ENCODE measurements at regions not wholly inside any gene's neighbourhood (a gene's known extent, or its start where the extent isn't known, plus 50 kb on each side); places are given as distances from the start of the nearest gene placed in this dataset.
"Not testable (repeated sequence)": the region's sequence is repeated elsewhere in the genome, so short reads cannot be mapped to it uniquely, and the experiment has no call there.

GRCh38 chr11:29224739-29225384 lies 792.0 kb downstream of the KCNA4 start:
- DNase-seq = no peak
- POLR2A ChIA-PET = no interaction called here
- no peak overlapping the region for H3K4me3 Mint-ChIP-seq
- no peaks in the 10 kb centered on the region for H3K4me1 Mint-ChIP-seq (ENCODE audit: low read depth)
- H3K27ac Mint-ChIP-seq = no peak overlapping the region
- peaks cover 50% of the 10 kb centered on the region for H3K9me3 Mint-ChIP-seq
- CTCF ChIA-PET = no interaction called here
- intact Hi-C loops (cut with micrococcal nuclease) = no loop called here
- no peaks in the 10 kb centered on the region for H3K27me3 Mint-ChIP-seq
- H3K36me3 Mint-ChIP-seq = no peaks in the 10 kb centered on the region

- POLR2A ChIA-PET; CTCF ChIA-PET; H3K4me3 Mint-ChIP-seq; H3K27ac Mint-ChIP-seq; H3K27me3 Mint-ChIP-seq; H3K4me1 Mint-ChIP-seq (ENCODE audit: low read depth); intact Hi-C loops (cut with micrococcal nuclease); H3K36me3 Mint-ChIP-seq; DNase-seq: not testable (repeated sequence)
- H3K9me3 Mint-ChIP-seq = peaks cover 50% of the 10 kb centered on the region
Observed at GRCh38 chr11:29219531-29219930, 797.3 kb downstream of the KCNA4 start.

- no peak overlapping the region for H3K4me3 Mint-ChIP-seq
- no peak overlapping the region for H3K27ac Mint-ChIP-seq
- CTCF ChIA-PET = no interaction called here
- no peaks in the 10 kb centered on the region for H3K36me3 Mint-ChIP-seq
- POLR2A ChIA-PET = no interaction called here
- peaks cover 44% of the 10 kb centered on the region for H3K9me3 Mint-ChIP-seq
- intact Hi-C loops (cut with micrococcal nuclease) = no loop called here
- no peak for DNase-seq
- H3K4me1 Mint-ChIP-seq (ENCODE audit: low read depth) = no peaks in the 10 kb centered on the region
- no peaks in the 10 kb centered on the region for H3K27me3 Mint-ChIP-seq
Observed at GRCh38 chr11:29217901-29218300, 798.9 kb downstream of the KCNA4 start.

- no peaks in the 10 kb centered on the region for H3K4me1 Mint-ChIP-seq (ENCODE audit: low read depth)
- intact Hi-C loops (cut with micrococcal nuclease) = no loop called here
- no peak overlapping the region for H3K4me3 Mint-ChIP-seq
- ChIA-PET CTCF (no interaction called here), POLR2A (no interaction called here)
- peaks cover 19% of the 10 kb centered on the region for H3K9me3 Mint-ChIP-seq
- no peak for DNase-seq
- H3K27me3 Mint-ChIP-seq = no peaks in the 10 kb centered on the region
- no peaks in the 10 kb centered on the region for H3K36me3 Mint-ChIP-seq
- H3K27ac Mint-ChIP-seq = no peak overlapping the region
Observed at GRCh38 chr11:29214833-29215232, 802.0 kb downstream of the KCNA4 start.

- Mint-ChIP-seq H3K9me3 (peaks cover 6% of the 10 kb centered on the region), H3K27ac (no peak overlapping the region), H3K36me3 (no peaks in the 10 kb centered on the region), H3K4me3 (no peak overlapping the region), H3K27me3 (no peaks in the 10 kb centered on the region), H3K4me1 (ENCODE audit: low read depth) (no peaks in the 10 kb centered on the region)
- ChIA-PET CTCF (no interaction called here), POLR2A (no interaction called here)
- intact Hi-C loops (cut with micrococcal nuclease) = no loop called here
- DNase-seq = no peak
Observed at GRCh38 chr11:29211202-29211601, 805.6 kb downstream of the KCNA4 start.

GRCh38 chr11:29210426-29210825 lies 806.4 kb downstream of the KCNA4 start:
- POLR2A ChIA-PET = no interaction called here
- Mint-ChIP-seq H3K27ac (no peak overlapping the region), H3K4me1 (ENCODE audit: low read depth) (no peaks in the 10 kb centered on the region), H3K36me3 (no peaks in the 10 kb centered on the region), H3K27me3 (no peaks in the 10 kb centered on the region), H3K9me3 (peaks cover 8% of the 10 kb centered on the region), H3K4me3 (no peak overlapping the region)
- intact Hi-C loops (cut with micrococcal nuclease) = no loop called here
- CTCF ChIA-PET = no interaction called here
- no peak for DNase-seq

- Mint-ChIP-seq H3K4me3 (no peak overlapping the region), H3K4me1 (ENCODE audit: low read depth) (no peaks in the 10 kb centered on the region), H3K27ac (no peak overlapping the region), H3K9me3 (peaks cover 11% of the 10 kb centered on the region), H3K36me3 (no peaks in the 10 kb centered on the region), H3K27me3 (no peaks in the 10 kb centered on the region)
- DNase-seq = no peak
- ChIA-PET CTCF (no interaction called here), POLR2A (no interaction called here)
- intact Hi-C loops (cut with micrococcal nuclease) = no loop called here
Observed at GRCh38 chr11:29208117-29208516, 808.7 kb downstream of the KCNA4 start.

- peaks cover 12% of the 10 kb centered on the region for H3K9me3 Mint-ChIP-seq
- POLR2A ChIA-PET = no interaction called here
- H3K4me1 Mint-ChIP-seq (ENCODE audit: low read depth) = no peaks in the 10 kb centered on the region
- CTCF ChIA-PET = no interaction called here
- no peak overlapping the region for H3K4me3 Mint-ChIP-seq
- no peaks in the 10 kb centered on the region for H3K36me3 Mint-ChIP-seq
- intact Hi-C loops (cut with micrococcal nuclease) = no loop called here
- no peak overlapping the region for H3K27ac Mint-ChIP-seq
- no peaks in the 10 kb centered on the region for H3K27me3 Mint-ChIP-seq
- no peak for DNase-seq
Observed at GRCh38 chr11:29200791-29201562, 815.9 kb downstream of the KCNA4 start.

GRCh38 chr11:29190313-29190712 lies 826.5 kb downstream of the KCNA4 start:
- no peaks in the 10 kb centered on the region for H3K27me3 Mint-ChIP-seq
- no peaks in the 10 kb centered on the region for H3K4me1 Mint-ChIP-seq (ENCODE audit: low read depth)
- intact Hi-C loops (cut with micrococcal nuclease) = no loop called here
- H3K4me3 Mint-ChIP-seq = no peak overlapping the region
- H3K27ac Mint-ChIP-seq = no peak overlapping the region
- H3K36me3 Mint-ChIP-seq = no peaks in the 10 kb centered on the region
- CTCF ChIA-PET = no interaction called here
- POLR2A ChIA-PET = no interaction called here
- peaks cover 3% of the 10 kb centered on the region for H3K9me3 Mint-ChIP-seq
- no peak for DNase-seq

GRCh38 chr11:29187215-29187614 lies 829.6 kb downstream of the KCNA4 start:
- Mint-ChIP-seq H3K9me3 (peaks cover 6% of the 10 kb centered on the region), H3K27ac (no peak overlapping the region), H3K27me3 (no peaks in the 10 kb centered on the region), H3K36me3 (no peaks in the 10 kb centered on the region), H3K4me1 (ENCODE audit: low read depth) (no peaks in the 10 kb centered on the region), H3K4me3 (no peak overlapping the region)
- no peak for DNase-seq
- CTCF ChIA-PET = no interaction called here
- intact Hi-C loops (cut with micrococcal nuclease) = no loop called here
- POLR2A ChIA-PET = no interaction called here

GRCh38 chr11:29184939-29185890 lies 831.6 kb downstream of the KCNA4 start:
- no peaks in the 10 kb centered on the region for H3K27me3 Mint-ChIP-seq
- ChIA-PET POLR2A (no interaction called here), CTCF (no interaction called here)

GRCh38 chr11:29183301-29183700 lies 833.5 kb downstream of the KCNA4 start:
- Mint-ChIP-seq H3K27me3 (no peaks in the 10 kb centered on the region), H3K36me3 (no peaks in the 10 kb centered on the region), H3K27ac (no peak overlapping the region), H3K9me3 (peaks cover 19% of the 10 kb centered on the region), H3K4me3 (no peak overlapping the region), H3K4me1 (ENCODE audit: low read depth) (no peaks in the 10 kb centered on the region)
- CTCF ChIA-PET = no interaction called here
- no peak for DNase-seq
- intact Hi-C loops (cut with micrococcal nuclease) = no loop called here
- POLR2A ChIA-PET = no interaction called here

More at GRCh38 chr11:29184939-29185890, 831.6 kb downstream of the KCNA4 start:
- Mint-ChIP-seq H3K36me3 (no peaks in the 10 kb centered on the region), H3K4me1 (ENCODE audit: low read depth) (no peaks in the 10 kb centered on the region), H3K4me3 (no peak overlapping the region), H3K9me3 (peaks cover 17% of the 10 kb centered on the region), H3K27ac (no peak overlapping the region)
- intact Hi-C loops (cut with micrococcal nuclease) = no loop called here
- DNase-seq = no peak
